ENCODE measurements at regions not wholly inside any gene's neighbourhood (a gene's known extent, or its start where the extent isn't known, plus 50 kb on each side); places are given as distances from the start of the nearest gene placed in this dataset.
A peak's percentile ranks its signal among the peaks of the same experiment; 100 is the strongest.

DNA sequence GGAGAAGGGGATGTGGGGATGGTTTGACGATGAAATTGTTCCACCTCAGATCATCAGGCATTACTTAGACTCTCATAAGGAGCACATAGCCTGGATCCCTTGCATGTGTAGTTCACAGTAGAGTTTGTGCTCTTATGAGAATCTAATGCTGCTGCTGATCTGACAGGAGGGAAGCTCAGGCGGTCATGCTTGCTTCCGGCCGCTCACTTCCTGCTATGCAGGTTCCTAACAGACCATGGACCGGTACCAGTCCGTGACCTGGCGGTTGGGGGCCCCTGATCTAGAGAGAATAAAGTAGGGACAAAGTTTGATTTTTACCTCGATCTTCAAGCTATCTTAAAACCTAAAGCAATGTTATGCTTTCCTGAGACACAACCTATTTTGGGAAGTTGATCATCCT is 373.8 kb upstream of the ARGLU1 start:
- DNase-seq (ENCODE audit: low spot score), result no peak

GRCh38 chr13:106927421-106927820 is 359.5 kb upstream of the ARGLU1 start:
- no peak for DNase-seq (ENCODE audit: low spot score)

DNA sequence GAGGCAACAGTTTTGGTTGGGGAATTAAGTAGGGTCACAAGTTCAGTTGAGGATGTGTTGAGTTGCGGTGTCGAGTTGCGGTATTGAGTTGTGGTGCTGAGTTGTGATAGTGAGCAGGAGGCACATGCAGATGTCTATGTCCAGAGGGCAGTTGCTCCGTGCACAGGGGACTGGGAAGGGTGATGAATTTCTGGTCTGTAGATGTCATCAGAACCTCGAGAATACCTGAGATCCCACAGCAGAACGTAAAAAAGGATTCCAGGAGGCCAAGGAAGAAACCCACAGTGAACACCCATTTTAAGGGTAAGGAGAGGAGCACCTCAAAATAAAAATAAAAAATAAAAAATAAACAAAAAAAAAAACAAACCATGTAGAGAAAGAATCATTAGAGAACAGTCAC is 354.4 kb upstream of the ARGLU1 start:
- DNase-seq (ENCODE audit: low spot score), result no peak

GRCh38 chr13:106919638-106920037 is 351.7 kb upstream of the ARGLU1 start:
- no peak for DNase-seq (ENCODE audit: low spot score)

DNA sequence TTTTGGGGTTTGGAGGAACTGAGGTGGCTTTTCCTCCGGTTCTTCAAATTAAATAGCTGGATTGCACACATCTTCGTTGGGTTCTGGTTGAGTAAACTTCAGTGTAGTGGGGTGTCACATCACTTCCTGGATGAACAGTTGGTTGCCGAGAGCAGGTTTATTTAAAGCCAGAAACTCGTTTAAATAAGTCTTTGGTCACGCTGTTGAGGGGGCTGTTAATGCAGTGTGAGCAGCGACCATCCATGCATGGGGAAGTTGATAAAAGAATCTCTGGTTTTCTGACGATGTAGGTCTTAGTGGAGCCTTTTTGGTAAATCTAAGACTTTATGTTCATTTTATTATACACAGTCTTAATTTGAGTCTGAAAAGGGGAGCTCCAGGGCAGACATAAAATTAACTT is 351.2 kb upstream of the ARGLU1 start:
- DNase-seq (ENCODE audit: low spot score), result no peak

GRCh38 chr13:106918557-106918860 is 350.6 kb upstream of the ARGLU1 start:
- no peak for DNase-seq (ENCODE audit: low spot score)

- peak; percentile 35 for DNase-seq (ENCODE audit: low spot score)
These were observed 350.0 kb upstream of the ARGLU1 start for GRCh38 chr13:106917673-106918556.

- no peak for DNase-seq (ENCODE audit: low spot score)
These were observed 349.2 kb upstream of the ARGLU1 start for GRCh38 chr13:106917024-106917571.

DNA sequence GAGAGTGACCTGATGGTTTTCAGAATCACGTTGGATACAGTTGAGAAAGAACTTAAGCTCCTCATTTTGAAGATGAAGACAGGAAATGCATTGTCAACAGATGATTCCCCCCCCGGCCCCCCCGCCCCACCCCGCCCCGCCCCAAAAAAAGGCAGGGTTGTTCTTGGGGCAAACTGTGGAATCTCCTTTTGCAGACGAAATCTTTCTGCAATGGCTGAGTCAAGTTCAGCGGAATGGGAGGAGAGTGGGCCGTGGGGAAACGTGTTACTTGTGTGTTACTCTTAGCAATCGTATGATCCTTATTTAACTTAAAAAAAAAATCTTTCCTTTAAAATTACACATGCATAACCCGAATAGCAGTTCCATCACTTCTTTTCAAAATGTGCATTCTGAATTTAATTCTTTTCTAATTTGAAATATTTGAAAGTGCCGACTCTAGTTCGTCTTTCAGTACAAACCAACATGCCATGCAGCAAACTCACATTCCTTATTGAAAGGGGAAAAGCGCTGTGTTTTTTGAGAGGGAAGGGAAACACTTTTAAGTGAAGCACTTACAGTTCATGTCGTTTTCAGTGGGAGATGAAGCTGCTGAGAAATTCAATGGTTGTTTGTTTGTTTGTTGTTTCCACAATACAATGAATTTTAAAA is 348.5 kb upstream of the ARGLU1 start:
- DNase-seq (ENCODE audit: low spot score), result no peak

DNA sequence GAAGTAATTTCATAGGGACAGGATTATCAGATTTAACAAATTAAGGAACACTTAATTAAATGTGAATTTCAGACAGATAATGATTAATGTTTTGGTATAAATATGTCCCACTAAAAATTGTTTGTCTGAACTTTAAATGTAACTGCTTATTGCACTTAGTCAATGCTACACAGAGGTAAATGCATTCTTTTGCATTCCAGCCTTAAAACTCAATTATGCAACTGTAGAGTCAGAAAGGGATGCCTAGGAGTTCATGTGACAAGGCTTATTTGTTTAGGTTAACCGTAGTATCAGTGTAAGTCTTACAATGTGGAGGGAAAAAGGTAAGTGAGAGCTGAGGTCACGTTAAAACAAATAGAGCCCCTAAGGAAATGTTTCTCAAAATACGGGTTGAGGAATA is 347.2 kb upstream of the ARGLU1 start:
- DNase-seq (ENCODE audit: low spot score), result no peak

DNA sequence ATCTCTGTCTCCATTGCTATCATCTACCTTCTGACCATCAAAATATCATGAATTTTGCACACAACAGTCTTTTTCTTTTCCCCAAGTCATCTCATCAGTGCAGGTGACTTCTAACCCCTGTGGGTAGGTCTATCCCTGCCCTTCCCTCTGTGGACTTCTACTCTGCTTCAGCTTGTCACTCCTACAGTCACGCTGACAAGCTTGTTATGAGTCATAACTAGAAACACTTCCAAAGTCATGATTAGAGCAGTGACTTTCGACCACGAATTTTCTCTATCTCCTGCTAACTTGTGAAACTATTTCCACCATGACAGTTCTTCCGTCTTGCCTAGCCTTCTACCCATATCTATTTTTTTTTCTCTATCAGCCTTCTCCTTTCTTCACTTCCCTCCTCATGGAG is 343.7 kb upstream of the ARGLU1 start:
- no peak for DNase-seq (ENCODE audit: low spot score)

DNA sequence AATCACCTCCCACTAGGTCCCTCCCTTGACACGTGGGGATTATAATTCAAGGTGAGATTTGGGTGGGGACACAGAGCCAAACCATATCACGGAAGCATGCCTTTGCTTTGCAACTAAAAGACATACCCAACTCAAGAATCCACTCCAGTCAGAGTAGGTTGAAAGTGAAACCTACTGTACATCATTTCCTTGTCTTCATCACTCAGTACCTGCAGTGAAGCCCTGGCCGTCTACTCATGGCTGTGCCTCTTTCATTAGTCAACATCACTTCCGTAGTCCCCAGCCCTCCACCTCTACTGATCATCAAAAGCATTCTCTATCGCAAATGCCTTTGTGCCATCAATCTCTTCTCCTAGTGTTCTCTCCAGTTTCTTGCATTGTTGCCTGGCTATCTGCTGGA is 343.1 kb upstream of the ARGLU1 start:
- DNase-seq (ENCODE audit: low spot score), result no peak

DNA sequence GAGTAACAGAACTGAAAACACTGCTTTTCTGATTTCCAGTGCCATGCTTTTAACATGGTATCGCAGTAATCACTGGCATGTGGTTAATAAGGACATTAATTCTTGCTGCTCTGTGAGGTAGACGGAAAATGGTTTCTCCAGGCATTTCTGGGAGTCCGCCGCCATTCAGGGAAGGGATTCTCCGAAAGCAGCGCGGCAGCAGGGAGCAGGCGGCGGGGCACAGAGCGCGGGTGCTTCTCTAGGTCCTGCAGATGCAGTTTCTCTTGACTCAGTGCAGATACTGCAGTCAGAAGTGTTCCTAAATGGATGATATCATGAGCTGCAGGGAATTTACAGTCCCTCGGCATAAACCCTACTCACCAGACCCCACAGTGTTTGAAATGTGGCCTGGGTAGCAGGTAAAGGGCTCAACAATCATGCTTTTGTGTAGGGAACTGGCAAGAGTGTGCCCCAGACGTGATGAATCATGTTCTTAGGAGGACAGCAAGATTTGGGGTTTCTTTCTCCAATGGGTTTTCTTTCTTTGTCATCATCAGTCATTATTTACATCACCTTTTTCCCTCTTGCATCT is 338.6 kb upstream of the ARGLU1 start:
- no peak for DNase-seq (ENCODE audit: low spot score)

- no peak for DNase-seq (ENCODE audit: low spot score)
These were observed 337.6 kb upstream of the ARGLU1 start for GRCh38 chr13:106905380-106906162.

GRCh38 chr13:106899442-106899841 is 331.5 kb upstream of the ARGLU1 start:
- no peak for DNase-seq (ENCODE audit: low spot score)

DNA sequence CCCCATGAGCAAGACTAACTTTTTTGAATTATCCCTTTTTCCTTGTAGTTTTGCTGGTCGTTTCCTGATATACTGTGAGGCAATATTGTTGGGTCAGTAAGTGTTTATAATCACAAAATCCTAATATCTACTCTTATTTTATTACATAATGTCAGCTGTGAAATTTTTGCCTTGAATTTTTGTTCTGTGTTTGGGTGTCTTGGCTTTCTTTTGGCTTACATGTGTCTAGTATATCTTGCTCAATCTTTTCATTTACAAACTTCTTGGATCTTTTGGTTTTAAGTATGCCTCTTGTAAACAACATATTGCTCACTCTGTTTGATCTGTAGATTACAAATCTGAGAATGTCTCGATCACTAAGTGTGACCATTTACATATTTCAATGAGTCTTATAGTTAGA is 330.3 kb upstream of the ARGLU1 start:
- DNase-seq (ENCODE audit: low spot score), result no peak

- no peak for DNase-seq (ENCODE audit: low spot score)
These were observed 320.2 kb upstream of the ARGLU1 start for GRCh38 chr13:106888148-106888547.

DNA sequence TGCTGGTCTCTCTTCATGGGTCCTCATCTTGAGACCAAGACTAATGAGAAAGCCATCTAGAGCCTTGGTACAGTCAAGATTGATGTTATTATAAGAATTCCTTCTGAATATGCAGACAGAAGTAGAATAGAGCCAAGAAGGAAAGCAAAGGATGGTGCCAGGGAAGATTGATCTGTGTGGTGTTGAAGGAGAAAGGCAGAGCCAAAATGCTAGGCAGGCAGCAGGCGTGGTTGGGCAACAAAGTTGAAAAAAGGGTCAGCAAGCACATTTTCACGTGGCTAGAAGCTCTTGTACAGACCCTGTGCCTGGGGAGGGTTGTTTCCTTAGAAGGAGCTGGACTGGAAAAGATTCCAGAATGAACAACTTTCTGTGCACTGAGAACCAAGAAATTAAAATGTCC is 319.7 kb upstream of the ARGLU1 start:
- DNase-seq (ENCODE audit: low spot score), result no peak

DNA sequence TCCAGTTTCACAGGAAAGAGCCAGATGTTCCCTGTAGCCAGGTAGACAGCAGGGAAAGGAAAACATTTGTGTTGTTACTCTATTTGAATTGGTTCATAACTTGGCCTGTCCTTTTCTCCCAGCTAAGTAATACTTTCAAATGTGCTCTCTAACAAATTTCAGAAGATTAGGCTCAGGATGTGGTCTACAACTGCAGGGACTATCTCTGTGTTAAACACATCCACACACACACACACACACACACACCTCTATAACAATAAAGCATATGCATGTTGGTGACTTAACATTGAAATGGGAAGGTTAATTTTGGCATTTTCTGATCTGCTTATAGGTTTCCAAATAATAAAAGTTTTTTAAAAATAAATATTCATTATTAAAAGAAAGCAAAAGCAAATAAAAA is 316.0 kb upstream of the ARGLU1 start:
- no peak for DNase-seq (ENCODE audit: low spot score)

GRCh38 chr13:106882246-106882645 is 314.3 kb upstream of the ARGLU1 start:
- DNase-seq (ENCODE audit: low spot score), result no peak

GRCh38 chr13:106879806-106880205 is 311.9 kb upstream of the ARGLU1 start:
- DNase-seq (ENCODE audit: low spot score), result no peak

GRCh38 chr13:106874323-106874722 is 306.4 kb upstream of the ARGLU1 start:
- DNase-seq (ENCODE audit: low spot score), result no peak
